22Rv1 (cell line): ENCODE measurements at regions not wholly inside any gene's neighbourhood (a gene's known extent, or its start where the extent isn't known, plus 50 kb on each side); places are given as distances from the start of the nearest gene placed in this dataset.

Experiments
- H3K27ac ChIP-seq: fragments of 450-650 bp; 2 replicates; pipeline ENCODE4 v1.5.1; 2017
- CTCF ChIP-seq: fragments of 450-650 bp; IDR thresholded peaks from 2 replicates; pipeline ENCODE4 v1.5.1; 2017; ENCODE audit warnings: mild to moderate bottlenecking
- ZFX ChIP-seq: fragments of 450-650 bp; IDR thresholded peaks from 2 replicates; pipeline ENCODE4 v1.6.1; 2017; ENCODE audit warnings: antibody characterized with exemption, borderline replicate concordance

DNA sequence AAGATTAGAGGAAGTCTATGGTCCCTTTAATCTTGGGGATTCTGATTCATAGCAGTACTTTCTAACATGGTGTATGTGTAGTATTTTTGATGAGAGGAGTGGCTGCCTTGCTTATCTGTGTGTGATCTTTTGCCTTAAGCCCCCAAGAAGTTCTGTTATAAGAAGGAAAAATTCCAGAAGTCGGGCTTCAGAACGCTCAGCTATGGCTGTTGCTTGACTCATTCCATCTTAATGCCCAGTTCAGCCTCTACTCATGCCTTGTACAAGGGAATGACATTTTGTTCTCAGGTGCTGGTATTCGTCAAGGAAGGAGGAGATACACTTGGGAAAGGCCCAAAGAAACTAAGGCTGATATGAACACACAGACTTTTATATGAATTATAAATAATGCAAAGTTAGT, 713.0 kb upstream of the MARCKS start:
- no peak for TF ChIP-seq ZFX
- no peak for TF ChIP-seq CTCF
- H3K27ac ChIP-seq = no peak overlapping the region

GRCh38 chr6:113146878-113147277, 710.3 kb upstream of the MARCKS start:
- TF ChIP-seq ZFX = no peak
- TF ChIP-seq CTCF = no peak
- H3K27ac ChIP-seq = no peak overlapping the region

DNA sequence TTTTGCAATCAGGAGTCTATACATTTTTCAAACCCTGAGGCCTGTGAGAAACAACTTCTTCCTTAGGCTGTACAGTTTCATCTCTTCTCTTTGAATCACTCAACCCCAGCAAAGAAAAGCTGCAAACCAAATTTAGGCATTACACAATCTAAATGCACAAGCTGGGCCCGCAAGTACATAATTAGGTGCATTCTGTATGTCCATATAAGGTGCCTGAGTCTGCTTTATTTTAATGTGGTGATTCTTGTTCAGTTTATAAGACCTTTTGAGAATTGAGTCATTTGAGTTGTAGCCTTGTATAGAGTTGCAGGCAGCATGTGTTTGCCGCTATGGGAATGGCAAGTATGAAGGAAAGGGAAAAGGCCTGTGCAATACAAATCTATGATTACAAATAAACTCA, 709.6 kb upstream of the MARCKS start:
- no peak overlapping the region for H3K27ac ChIP-seq

DNA sequence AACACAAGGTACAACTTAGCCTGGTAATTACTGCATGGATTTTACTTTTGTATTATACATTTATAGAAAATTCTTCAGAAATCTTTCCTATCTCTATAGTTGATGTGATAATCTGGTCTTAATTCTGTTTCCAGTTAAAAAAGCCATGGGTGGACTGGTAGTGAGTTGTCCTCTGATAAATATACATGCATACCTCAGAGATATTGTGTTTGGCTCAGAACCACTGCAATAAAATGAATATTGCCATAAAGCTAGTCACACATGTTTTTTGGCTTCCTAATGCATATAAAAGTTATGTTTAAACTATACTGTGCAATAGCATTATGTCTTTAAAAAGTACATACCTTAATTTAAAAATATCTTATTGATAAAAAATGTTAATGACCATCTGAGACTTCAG, 708.6 kb upstream of the MARCKS start:
- TF ChIP-seq CTCF = no peak
- TF ChIP-seq ZFX = no peak
- no peak overlapping the region for H3K27ac ChIP-seq

More for the DNA sequence above, 709.6 kb upstream of the MARCKS start:
- TF ChIP-seq CTCF (no peak), ZFX (no peak)

- TF ChIP-seq ZFX = no peak
- TF ChIP-seq CTCF = no peak
- H3K27ac ChIP-seq = no peak overlapping the region
Observed at GRCh38 chr6:113149511-113149910, 707.6 kb upstream of the MARCKS start.

DNA sequence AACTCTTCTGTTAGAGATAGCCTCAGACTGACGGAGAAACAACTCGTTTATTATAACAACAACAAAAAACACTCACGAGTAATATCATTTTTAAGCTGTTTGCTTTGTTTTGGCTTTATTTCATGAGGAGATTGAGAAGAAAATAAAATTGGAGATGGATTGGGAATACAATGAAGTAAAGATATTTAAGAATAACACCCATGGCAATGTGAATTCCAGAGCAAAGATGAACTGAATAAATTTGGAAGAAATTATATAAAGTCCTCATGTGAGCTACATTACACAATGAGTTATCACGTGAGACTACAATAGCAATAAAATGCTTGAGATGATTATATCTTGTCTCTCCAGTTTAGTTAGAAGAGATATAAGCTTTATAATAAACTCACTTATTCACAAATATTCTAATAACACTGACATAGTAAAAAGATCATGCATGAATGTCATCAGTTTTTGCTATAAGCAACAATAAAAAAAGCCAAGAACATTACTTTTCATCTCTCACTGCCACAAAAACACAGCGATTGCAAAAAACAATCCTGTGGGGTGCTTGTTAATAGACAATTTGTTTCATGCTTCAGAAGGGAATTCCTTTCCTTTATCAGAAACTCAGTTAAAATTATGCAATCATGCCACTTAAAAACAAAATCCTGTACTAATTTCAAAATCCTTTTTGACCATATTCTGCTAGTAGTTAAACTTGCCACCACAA, 696.7 kb upstream of the MARCKS start:
- TF ChIP-seq ZFX = no peak
- TF ChIP-seq CTCF = no peak
- 0 out of 2 replicates have a peak overlapping the region, but pooled peaks have one; percentile 26 for H3K27ac ChIP-seq

DNA sequence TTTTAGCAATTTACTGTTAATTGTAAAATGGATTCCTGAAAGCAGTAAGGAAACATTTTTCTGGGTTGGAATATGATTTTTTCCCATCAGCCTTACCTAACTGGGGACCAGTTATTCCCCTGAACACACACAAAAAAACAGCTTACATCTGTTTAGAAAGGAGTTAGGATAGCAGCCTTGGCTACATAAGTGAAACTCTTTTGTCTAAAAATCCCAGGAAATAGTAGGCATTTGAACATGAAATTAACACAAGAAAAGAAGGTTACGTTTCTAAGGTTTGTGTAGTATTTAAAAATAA, 696.2 kb upstream of the MARCKS start:
- no peak overlapping the region for H3K27ac ChIP-seq
- TF ChIP-seq CTCF = no peak
- no peak for TF ChIP-seq ZFX
